HCT116 (cell line): ENCODE measurements at regions not wholly inside any gene's neighbourhood (a gene's known extent, or its start where the extent isn't known, plus 50 kb on each side); places are given as distances from the start of the nearest gene placed in this dataset.

Experiments
- EGR1 ChIP-seq: IDR thresholded peaks from 2 replicates; pipeline ENCODE4 v1.6.1; 2012; ENCODE audit warnings: low read depth
- JUND ChIP-seq: IDR thresholded peaks from 2 replicates; pipeline ENCODE4 v1.6.1; 2012
- TF ChIP-seq, protein P1 (sequence below), 3 experiments: fragments of 200-600 bp in 1 of 3; sonication (generic) in 1 of 3; IDR thresholded peaks in 2 of 3; conservative IDR thresholded peaks in 1 of 3; 2 replicates each; pipeline ENCODE4 v1.5.1; 2012 to 2017; ENCODE audit warnings: low read depth in 2 of 3, low read length in 2 of 3, antibody characterized with exemption in 1 of 3, borderline replicate concordance in 1 of 3, control low read depth in 1 of 3, mild to moderate bottlenecking in 1 of 3, mixed read lengths in 1 of 3, mixed run types in 1 of 3, moderate library complexity in 1 of 3; ENCODE audit not compliant: insufficient read depth in 1 of 3
- TF ChIP-seq, protein P2 (sequence below): IDR thresholded peaks from 2 replicates; pipeline ENCODE4 v1.6.1; 2012

- TF ChIP-seq, protein P1, sequence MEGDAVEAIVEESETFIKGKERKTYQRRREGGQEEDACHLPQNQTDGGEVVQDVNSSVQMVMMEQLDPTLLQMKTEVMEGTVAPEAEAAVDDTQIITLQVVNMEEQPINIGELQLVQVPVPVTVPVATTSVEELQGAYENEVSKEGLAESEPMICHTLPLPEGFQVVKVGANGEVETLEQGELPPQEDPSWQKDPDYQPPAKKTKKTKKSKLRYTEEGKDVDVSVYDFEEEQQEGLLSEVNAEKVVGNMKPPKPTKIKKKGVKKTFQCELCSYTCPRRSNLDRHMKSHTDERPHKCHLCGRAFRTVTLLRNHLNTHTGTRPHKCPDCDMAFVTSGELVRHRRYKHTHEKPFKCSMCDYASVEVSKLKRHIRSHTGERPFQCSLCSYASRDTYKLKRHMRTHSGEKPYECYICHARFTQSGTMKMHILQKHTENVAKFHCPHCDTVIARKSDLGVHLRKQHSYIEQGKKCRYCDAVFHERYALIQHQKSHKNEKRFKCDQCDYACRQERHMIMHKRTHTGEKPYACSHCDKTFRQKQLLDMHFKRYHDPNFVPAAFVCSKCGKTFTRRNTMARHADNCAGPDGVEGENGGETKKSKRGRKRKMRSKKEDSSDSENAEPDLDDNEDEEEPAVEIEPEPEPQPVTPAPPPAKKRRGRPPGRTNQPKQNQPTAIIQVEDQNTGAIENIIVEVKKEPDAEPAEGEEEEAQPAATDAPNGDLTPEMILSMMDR (IDR thresholded peaks at IDR 0.05 in 2 of 3, conservative IDR thresholded peaks at IDR 0.05 in 1 of 3; ENCODE audit: borderline replicate concordance in 1 of 3, insufficient read depth in 1 of 3, low read depth in 2 of 3, low read length in 2 of 3) = no peak
- TF ChIP-seq JUND (no peak), EGR1 (no peak)
- TF ChIP-seq, protein P2, sequence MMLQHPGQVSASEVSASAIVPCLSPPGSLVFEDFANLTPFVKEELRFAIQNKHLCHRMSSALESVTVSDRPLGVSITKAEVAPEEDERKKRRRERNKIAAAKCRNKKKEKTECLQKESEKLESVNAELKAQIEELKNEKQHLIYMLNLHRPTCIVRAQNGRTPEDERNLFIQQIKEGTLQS = no peak
Measured at GRCh38 chrX:3191201-3191600, 149.9 kb downstream of the ARSF start.
